ENCODE measurements at regions not wholly inside any gene's neighbourhood (a gene's known extent, or its start where the extent isn't known, plus 50 kb on each side); places are given as distances from the start of the nearest gene placed in this dataset.

DNA sequence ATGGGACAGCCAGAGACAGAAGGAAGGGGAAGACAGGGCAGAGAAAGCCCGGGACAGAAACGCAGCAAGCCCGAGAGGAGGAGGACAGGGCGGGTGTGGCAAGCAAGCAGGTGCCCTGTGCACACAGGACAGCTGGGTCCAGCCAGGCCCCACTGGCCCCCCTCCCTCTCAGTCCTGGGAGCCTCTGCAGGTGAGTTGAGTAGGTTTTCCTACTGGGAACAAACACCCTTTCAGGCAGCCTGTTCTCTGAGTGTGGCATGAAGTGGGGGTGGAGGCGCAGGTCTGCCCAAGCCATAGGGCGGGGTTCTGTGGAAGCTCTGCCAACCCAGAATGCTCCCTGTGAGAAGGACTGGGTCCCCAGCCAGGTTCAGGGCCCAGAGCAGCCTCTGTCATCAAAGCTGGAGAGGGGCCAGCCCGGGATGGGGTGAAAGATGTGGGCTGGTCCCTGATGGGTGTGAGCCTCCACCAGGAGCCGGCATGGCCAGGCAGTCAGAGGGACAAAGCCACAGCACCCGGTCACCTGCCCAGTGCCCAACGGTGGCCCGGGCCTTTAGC, 129.4 kb downstream of the TFCP2L1 start:
- TF ChIP-seq GATA3 (IDR thresholded peaks at IDR 0.05; ENCODE audit: low read depth, low read length) (no peak), GATA2 (IDR thresholded peaks at IDR 0.05; ENCODE audit: low read depth, low read length) (no peak)

DNA sequence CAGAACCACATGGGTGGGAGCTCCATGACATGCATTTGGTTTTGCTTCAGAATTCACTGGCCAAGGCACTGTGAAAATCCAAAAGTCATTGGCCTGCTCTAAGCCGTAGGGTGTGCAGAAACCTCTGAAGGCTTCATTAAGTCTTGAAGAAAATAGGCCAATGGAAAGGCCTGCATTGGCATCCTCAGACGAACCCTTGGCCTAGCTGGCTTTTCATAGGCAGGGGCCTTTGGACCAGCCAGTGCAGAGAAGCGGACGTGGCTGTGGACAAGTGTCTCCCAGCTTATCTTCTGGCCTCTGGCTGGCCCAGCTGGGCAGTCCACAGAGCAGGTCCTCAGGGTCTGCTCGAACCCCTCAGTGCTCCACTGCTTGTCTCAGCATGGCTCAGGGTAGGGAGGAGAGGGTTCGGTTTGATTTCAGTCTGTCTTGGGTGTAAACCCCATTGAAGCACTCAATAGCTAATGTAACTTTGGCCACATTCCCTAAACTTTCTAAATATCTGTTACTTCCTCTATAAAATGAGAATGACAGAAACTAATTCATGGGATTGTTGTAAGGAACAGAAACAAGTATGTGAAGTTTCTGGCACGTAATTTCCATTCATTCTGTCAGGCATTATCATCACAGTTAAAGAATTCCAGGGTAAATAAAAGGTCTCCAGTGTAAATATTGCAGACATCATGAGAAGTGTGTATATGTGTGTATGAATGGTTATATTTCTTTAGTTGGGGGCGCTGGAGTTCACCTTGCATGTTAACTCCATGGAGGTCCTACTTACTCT, 125.5 kb downstream of the TFCP2L1 start:
- TF ChIP-seq GATA3 (IDR thresholded peaks at IDR 0.05; ENCODE audit: low read depth, low read length): no peak
- no peak for TF ChIP-seq GATA2 (IDR thresholded peaks at IDR 0.05; ENCODE audit: low read depth, low read length)

- TF ChIP-seq GATA2 (IDR thresholded peaks at IDR 0.05; ENCODE audit: low read depth, low read length): no peak
- TF ChIP-seq GATA3 (IDR thresholded peaks at IDR 0.05; ENCODE audit: low read depth, low read length): no peak
These were observed 124.6 kb downstream of the TFCP2L1 start for GRCh38 chr2:121160366-121160765.

DNA sequence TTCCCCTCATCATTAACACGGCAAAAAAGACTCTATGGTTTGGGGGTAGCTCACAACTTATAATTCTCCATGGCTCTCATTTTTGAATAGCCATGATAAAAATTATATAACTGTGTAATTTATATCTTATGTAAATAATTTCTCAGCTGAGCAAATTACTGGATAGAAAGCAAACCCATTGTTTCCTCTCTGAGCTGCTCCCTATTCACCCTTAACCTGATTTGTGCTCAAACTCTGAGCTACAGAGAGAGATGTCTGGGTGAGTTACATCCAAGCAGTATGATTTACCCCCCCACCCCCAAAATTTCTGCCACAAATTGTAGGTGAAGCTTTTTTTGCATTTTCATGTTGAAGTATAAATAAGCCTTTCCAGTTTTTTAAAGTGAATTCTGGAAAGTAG, 123.7 kb downstream of the TFCP2L1 start:
- no peak for TF ChIP-seq GATA3 (IDR thresholded peaks at IDR 0.05; ENCODE audit: low read depth, low read length)
- TF ChIP-seq GATA2 (IDR thresholded peaks at IDR 0.05; ENCODE audit: low read depth, low read length): no peak

GRCh38 chr2:121162893-121163292, 122.1 kb downstream of the TFCP2L1 start:
- TF ChIP-seq GATA2 (IDR thresholded peaks at IDR 0.05; ENCODE audit: low read depth, low read length) (no peak), GATA3 (IDR thresholded peaks at IDR 0.05; ENCODE audit: low read depth, low read length) (no peak)

- TF ChIP-seq GATA2 (IDR thresholded peaks at IDR 0.05; ENCODE audit: low read depth, low read length) (no peak), GATA3 (IDR thresholded peaks at IDR 0.05; ENCODE audit: low read depth, low read length) (no peak)
These were observed 121.0 kb downstream of the TFCP2L1 start for GRCh38 chr2:121164042-121164441.

GRCh38 chr2:121165038-121165542, 119.9 kb downstream of the TFCP2L1 start:
- TF ChIP-seq GATA2 (IDR thresholded peaks at IDR 0.05; ENCODE audit: low read depth, low read length): no peak

Data from SH-SY5Y (cell line).